Esophagus mucosa (tissue), 1 donor: ENCODE measurements at regions not wholly inside any gene's neighbourhood (a gene's known extent, or its start where the extent isn't known, plus 50 kb on each side); places are given as distances from the start of the nearest gene placed in this dataset.

ENCODE experiments used
- ATAC-seq: fragments of 200-7000 bp; cut with Tn5 transposase; one replicate; pipeline ENCODE4 v1.9.1; 2020
- donor health status: DM: yes; HTN: yes; CAD: no.

DNA sequence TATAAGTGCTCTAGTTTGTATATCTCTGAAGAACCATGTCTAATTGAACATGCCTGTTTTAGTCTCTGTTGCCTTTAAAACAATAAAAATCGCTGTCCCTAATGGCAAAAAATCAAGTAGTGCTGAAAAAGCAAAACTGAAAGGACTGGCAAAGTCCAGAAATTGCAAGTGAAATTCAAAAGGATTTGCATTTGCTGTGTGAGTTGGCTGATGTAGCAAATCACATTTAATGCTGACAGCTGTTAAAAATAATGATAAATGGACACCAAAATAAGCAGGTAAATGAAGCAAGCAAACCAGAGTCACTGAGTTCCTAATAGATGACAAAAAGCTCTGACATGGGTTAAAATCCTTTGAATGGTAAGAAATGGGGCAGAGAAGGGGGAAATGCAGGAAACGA is 874.1 kb downstream of the GRM8 start:
- no peak for ATAC-seq

DNA sequence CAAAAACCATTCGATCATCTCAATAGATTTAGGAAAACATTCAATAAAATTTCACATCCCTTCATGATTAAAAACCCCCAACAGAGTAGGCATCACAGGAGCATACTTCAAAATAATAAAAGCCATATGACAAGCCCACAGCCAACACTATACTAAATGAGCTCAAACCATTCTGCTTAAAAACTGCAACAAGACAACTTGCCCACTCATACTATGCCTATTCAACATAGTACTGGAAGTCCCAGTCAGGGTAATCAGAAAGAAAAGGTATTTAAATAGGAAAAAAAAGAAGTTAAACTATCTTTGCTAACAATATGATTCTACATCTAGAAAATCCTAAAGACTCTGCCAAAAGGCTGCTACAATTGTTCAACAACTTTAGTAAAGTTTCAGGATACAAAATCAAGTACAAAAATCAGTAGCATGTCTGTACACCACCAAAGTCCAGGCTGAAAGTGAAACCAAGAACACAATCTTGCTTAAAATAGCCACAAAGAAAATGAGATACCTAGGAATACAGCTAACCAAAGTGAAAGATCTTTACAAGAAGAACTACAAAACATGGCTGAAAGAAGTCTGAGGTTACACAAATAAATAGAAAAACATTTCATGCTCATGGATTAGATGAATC is 882.6 kb downstream of the GRM8 start:
- no peak for ATAC-seq

- no peak for ATAC-seq
These were observed 890.0 kb downstream of the GRM8 start for GRCh38 chr7:126362746-126363145.

DNA sequence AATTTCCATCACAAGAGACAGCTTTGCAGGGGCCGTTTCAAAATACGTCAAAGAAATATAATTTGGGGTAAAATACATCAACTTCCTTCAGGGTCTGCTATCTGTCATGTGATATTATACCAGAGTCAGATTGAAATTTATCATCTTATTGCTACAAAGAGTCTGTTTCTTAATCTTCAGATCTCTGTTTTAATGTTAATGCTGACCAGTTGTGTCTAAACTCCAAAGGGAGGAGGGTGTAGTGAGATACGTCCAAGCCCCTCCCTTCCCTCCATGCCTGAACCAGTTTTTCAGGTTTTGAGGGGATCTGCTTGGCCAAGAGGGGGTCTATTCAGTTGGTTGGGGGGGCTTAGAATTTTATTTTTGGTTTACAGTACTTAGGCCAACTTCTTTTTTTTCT is 891.6 kb downstream of the GRM8 start:
- no peak for ATAC-seq

DNA sequence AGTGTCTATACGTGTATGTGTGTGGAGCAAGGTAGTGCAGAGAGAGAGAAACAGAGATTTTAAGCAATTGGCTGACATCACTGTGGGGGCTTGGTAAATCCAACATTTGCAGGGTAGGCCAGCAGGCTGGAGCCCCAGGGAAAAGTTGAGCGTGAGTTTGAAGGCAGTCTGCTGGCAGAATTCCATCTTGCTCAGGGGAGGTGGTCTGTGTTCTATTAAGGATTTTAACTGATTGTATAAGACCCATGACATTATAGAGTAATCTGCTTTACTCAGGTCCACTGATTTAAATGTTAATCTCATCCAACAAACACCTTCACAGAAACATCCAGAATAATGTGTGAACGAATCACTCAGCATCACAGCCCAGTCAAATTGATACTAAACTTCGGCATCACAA is 912.9 kb downstream of the GRM8 start:
- ATAC-seq, result no peak

DNA sequence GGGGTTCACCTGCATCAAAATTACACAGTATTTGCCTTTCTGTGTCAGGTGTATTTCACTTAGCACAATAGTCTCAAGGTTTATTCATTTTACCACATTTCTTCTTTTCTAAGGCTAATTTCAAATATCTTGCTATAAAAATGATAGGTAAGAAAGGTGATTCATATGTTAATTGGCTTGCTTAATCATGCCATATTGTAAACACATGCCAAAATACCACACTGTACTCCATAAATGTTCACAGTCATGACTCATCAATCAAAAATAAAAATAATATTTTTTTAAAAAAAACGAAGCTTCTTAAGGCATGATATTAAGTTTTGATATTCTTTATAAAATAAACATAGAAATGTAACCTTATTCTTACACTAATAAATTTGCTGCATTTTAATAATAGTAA is 947.1 kb downstream of the GRM8 start:
- ATAC-seq, result no peak

- ATAC-seq, result no peak
These were observed 948.8 kb downstream of the GRM8 start for GRCh38 chr7:126303926-126304325.

GRCh38 chr7:126302639-126303038 is 950.1 kb downstream of the GRM8 start:
- ATAC-seq, result no peak

DNA sequence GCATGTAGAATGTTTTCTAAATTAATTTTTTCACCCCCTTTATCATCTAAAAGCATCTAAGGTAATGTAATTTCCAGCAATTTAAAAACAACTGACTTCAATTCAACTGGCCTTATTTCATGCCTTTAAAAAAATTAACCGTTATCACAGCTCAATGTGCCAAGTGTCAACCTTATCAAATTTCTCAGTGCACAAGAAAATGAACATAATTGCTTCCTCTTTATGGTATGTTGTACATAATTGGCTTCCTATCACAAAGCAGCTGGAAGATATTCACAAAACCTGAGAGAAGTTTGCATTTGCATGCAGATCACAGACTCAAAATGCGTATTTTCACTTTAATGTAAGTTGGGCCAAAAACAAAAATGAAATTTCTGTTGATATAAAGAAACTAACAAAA is 966.4 kb downstream of the GRM8 start:
- no peak for ATAC-seq

- ATAC-seq, result no peak
These were observed 1016.5 kb downstream of the GRM8 start for GRCh38 chr7:126236261-126236660.

DNA sequence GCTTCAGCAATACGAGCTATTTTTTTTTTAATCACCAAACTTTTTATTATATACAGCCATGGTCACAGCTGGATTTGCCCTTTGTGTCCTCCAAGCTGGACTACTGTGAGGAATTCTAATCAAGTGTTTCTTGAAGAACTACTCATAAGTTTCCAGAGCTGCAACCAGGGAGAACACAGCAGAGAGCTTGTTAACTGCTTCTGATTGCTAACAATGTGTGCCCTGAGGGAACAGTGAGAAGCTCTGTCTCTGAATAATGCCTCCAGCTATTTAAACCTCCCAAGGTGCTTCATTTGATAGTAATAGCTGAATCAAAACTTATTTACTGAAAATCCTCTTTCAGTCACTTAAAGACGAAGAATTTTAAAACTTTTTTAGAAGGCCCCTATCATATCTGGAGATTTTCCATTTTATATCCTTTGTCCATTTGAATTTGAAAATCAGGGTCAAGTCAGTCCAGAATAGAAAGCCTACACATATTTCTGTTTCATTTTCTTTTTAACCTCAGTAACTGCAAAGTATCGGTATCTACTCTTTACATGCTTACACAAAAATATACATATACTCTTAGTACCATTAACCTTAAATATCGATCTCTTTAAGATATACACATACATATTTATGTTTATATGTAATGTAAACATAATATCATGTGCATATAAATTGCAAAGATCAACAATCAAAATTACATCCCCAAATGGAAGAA is 1024.2 kb downstream of the GRM8 start:
- ATAC-seq, result no peak

DNA sequence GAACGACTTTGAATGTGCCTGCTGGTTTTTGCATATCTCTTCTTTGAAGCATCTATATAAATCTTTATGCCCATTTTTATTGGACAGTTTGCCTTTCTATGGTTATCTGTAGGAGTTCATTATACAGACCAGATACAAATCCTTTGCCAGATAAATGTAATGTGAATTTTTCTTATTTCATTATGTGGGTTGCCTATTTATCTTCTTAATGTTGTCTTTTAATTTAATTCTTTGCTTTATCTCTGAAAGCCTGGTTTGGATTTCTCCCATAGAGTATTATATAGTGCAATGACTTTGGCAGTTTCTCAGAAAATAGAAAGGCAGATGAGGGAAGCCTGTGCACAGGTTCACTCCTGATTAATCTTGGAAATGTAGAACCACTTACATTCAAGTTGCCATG is 1025.1 kb downstream of the GRM8 start:
- ATAC-seq, result no peak

- no peak for ATAC-seq
These were observed 1025.7 kb downstream of the GRM8 start for GRCh38 chr7:126227055-126227454.

DNA sequence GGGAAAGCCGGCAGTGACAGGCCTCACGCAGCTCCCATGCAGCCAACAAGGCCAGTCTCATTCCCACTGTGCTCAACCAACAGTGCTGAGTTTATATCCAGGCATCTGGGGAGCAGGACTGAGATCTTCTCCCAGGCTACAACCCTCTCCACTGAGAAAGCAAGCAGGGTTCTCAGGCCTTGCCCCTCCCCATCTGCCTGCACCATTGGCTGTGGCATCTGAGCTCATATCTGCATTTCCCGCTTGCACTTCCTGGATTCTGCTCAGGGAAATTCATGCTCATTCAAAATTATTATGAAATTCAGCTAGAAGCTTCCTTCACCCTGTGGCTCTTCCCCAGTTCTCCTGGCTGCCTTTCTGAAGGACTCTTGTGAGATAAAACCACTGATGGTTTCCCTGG is 1029.0 kb downstream of the GRM8 start:
- no peak for ATAC-seq

- no peak for ATAC-seq
These were observed 1030.0 kb downstream of the GRM8 start for GRCh38 chr7:126222782-126223181.

- ATAC-seq, result no peak
These were observed 1037.0 kb downstream of the GRM8 start for GRCh38 chr7:126215785-126216184.

DNA sequence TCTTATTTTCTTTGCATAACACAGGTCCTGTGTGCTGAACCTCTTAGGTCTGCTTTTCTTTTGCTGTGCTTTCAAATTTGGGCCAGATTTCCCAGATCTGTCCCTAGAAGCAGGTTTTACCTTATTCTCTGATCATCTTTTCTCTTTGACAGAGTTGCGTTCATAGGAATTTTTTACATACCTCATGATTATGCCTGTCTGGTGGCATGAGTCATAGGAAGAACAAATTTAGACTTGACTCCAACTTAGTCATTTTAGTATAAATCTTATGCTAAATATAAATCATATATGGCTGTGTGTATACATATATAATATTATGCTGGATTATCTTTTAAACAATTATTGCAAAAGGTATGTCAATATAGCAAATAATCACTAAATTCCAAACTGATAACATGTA is 1038.9 kb downstream of the GRM8 start:
- ATAC-seq, result no peak

DNA sequence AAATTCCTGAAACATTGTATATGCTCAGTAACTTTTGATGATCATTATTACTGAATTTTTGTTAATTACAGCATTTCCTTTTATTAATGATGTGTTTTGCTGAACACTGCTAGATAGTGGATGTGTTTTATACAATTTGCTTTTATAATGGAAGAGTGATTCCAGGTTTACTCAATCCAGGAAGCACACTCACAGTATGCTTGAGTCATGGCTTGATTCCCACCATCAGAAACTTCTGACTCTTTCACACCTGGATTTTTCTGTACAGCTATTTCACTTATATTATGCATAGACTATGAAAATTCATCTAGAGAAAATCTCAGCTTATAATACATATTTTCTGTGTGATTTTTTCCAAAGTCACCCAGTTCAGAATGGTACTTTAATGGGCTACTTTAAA is 1040.9 kb downstream of the GRM8 start:
- no peak for ATAC-seq

DNA sequence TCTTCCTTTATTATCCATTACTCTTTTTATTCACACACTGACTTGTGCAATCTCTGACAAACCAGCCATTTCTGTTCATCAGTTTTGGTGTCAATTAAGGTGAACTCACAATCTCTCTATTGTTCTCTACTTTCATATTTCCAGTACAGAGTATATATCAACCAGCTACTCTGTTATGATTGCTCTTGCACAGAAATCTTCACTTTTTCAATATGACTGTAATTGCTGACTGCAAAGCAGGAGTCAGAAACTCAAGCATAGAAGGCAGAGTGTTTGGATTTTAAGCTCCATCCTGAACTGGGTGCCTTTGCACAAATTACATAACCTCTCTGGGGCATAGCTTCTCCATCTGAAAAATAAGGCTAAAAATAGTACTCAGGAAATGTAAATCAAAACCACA is 1042.0 kb downstream of the GRM8 start:
- ATAC-seq, result no peak

GRCh38 chr7:126203185-126203584 is 1049.6 kb downstream of the GRM8 start:
- no peak for ATAC-seq

- no peak for ATAC-seq
These were observed 1050.6 kb downstream of the GRM8 start for GRCh38 chr7:126202177-126202576.

- ATAC-seq, result no peak
These were observed 1066.7 kb downstream of the GRM8 start for GRCh38 chr7:126185959-126186580.

GRCh38 chr7:126179916-126180315 is 1072.8 kb downstream of the GRM8 start:
- ATAC-seq, result no peak

GRCh38 chr7:126178865-126179264 is 1073.9 kb downstream of the GRM8 start:
- ATAC-seq, result no peak
